ENCODE measurements at regions not wholly inside any gene's neighbourhood (a gene's known extent, or its start where the extent isn't known, plus 50 kb on each side); places are given as distances from the start of the nearest gene placed in this dataset.

GRCh38 chr19:31940396-31940795 is 405.0 kb upstream of the ZNF507 start:
- DNase-seq (ENCODE audit: low read depth): no peak

- DNase-seq (ENCODE audit: low read depth): no peak
Observed at GRCh38 chr19:31943191-31943661, 402.2 kb upstream of the ZNF507 start.

GRCh38 chr19:31943778-31944177 is 401.6 kb upstream of the ZNF507 start:
- DNase-seq (ENCODE audit: low read depth): no peak

- no peak for DNase-seq (ENCODE audit: low read depth)
Observed at GRCh38 chr19:31944326-31944725, 401.1 kb upstream of the ZNF507 start.

- no peak for DNase-seq (ENCODE audit: low read depth)
Observed at GRCh38 chr19:31946491-31946890, 398.9 kb upstream of the ZNF507 start.

GRCh38 chr19:31947436-31948115 is 397.8 kb upstream of the ZNF507 start:
- no peak for DNase-seq (ENCODE audit: low read depth)

- no peak for DNase-seq (ENCODE audit: low read depth)
Observed at GRCh38 chr19:31952693-31953092, 392.7 kb upstream of the ZNF507 start.

- DNase-seq (ENCODE audit: low read depth): no peak
Observed at GRCh38 chr19:31955061-31955460, 390.3 kb upstream of the ZNF507 start.

DNA sequence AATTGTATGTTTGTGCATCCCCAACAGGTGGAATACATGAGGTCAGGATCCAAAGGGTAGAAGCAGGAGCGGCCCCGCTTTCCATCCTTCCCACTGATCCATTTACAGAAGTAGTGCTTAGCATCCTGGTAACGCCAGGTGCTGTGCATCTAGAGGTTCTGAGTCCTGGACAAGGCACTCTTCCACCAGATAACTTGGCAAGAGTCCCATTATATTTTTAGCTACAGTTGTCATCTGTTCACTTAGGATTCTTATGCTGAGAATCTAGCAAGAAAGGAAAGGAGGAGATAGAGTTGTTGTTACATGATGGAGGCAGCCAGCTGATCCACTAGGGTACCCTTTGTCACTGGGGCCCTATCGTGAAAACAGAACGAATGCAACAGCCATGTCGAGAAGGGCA is 389.5 kb upstream of the ZNF507 start:
- no peak for DNase-seq (ENCODE audit: low read depth)

GRCh38 chr19:31956771-31957392 is 388.5 kb upstream of the ZNF507 start:
- no peak for DNase-seq (ENCODE audit: low read depth)

GRCh38 chr19:31957711-31958110 is 387.7 kb upstream of the ZNF507 start:
- DNase-seq (ENCODE audit: low read depth): no peak

DNA sequence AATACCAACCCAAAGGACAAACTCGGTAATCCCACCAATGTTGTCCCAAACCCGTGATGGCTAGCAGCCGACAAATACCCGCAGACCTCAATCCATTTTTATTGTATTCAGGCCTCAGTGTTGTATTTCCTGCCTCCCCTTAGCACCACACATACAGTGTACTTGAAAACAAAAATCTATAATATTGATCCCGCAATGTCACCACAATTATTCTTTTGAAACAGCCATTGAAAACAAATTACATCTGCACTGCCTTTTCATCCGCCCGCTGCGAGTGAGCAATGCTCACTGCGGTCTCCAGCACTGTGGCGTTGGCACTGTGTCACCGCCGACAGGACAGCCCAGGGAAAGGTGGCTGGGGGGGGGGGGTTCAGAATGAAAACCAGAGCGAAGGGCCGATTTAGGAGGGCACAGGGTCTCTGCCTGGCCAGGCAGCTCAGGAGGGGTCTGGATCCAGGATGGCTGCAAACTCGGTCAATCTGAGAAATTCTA is 385.8 kb upstream of the ZNF507 start:
- no peak for DNase-seq (ENCODE audit: low read depth)

DNA sequence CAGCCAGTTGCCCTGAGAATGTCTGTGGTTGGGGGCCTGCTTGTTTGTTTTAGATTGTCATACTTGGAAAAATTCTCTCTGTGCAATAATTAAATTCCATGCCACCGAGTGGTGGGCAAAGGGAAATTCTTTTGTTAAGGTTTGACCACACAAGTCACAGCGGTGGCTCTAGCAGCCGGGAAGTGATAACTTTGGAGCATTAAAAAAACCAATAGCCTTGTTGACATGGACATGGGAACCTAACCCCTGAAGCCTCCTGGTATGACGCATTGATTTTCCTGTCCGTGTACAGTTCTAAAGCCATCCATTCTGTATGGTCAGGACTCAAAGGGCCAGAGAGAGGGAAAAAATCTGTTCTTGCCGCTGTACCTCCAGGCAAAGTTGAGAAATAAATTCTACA is 384.9 kb upstream of the ZNF507 start:
- no peak for DNase-seq (ENCODE audit: low read depth)

DNA sequence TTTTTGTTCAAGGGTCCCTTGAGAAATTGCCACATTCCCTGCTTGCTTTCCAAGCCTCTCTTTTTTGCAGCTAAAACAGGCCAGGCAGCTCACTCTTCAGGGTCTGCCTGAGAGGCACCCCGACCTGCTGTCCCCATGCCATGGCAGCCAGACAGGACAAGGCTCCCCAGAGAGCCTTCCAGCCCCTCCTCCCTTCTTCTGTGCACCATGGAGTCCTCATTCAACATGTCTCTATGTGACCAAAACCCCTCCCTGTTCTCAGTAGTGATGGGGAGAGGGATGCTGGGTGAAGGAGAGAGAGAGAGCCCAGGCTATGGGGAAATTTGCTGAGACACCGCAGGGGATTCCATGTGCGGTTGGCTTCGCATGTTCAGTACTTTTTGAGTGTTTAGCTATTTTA is 384.2 kb upstream of the ZNF507 start:
- DNase-seq (ENCODE audit: low read depth): no peak

- no peak for DNase-seq (ENCODE audit: low read depth)
Observed at GRCh38 chr19:31961667-31962066, 383.7 kb upstream of the ZNF507 start.

DNA sequence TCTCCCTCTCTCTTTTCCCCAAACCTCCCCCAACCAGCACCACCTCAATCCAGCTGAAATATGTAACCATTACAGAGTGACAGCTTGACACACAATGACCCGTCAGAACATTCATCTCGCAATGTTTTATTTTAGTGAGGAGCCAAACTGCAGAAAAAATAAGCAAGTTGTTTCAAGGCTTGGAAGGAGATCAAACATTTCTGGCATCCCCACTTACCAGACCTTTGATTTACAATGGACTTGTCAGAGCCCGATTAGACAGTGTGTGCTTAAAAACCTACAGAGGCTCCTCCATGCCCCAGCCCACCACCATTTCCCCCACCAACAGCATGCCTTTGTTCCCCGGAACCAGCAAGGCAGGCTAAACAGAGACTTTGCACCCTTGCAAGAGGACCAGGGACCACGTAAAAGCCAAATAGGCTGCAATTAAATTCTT is 382.8 kb upstream of the ZNF507 start:
- no peak for DNase-seq (ENCODE audit: low read depth)

DNA sequence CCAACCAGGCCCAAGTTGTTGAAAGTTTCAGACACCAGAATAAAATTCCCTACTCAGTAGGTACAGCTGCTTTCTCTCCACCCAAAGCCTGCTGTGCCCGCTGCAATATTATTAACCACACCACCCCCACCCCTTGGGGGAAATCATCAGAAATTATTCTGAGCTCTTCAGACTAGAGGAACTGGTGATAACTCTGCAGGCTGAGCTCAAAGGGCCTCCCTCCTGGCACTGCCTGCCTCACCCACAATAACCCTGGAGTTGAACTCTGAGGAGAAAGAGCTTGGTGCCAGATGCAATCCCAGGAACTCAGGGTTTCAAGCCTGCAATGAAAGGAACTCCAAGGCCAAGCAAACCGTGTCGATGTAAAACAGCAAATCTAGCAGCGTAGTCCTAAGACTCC is 381.7 kb upstream of the ZNF507 start:
- no peak for DNase-seq (ENCODE audit: low read depth)

GRCh38 chr19:31969016-31969415 is 376.4 kb upstream of the ZNF507 start:
- DNase-seq (ENCODE audit: low read depth): no peak

DNA sequence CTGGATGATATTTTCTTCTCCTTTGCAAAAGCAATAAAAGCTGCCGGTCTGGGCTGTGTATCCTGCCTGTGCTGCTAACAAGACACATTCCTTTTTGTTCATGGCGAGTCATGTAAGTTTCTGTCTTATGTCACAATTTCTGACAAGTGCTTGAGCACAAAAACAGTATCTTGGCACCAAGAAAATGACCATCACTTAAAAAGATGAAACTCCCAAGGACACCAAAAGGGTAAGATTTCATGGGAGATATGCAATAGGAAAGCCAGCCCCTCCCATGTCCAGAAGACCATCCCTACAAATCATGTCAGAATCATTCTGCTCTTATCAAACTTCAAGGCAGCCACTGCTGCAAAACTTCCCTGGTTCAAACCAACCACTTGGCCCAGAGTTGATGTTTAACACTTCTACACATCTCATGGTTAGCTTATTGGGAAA is 375.4 kb upstream of the ZNF507 start:
- DNase-seq (ENCODE audit: low read depth): no peak

- DNase-seq (ENCODE audit: low read depth): no peak
Observed at GRCh38 chr19:31974290-31974689, 371.1 kb upstream of the ZNF507 start.

GRCh38 chr19:31974941-31975340 is 370.5 kb upstream of the ZNF507 start:
- DNase-seq (ENCODE audit: low read depth): no peak

DNA sequence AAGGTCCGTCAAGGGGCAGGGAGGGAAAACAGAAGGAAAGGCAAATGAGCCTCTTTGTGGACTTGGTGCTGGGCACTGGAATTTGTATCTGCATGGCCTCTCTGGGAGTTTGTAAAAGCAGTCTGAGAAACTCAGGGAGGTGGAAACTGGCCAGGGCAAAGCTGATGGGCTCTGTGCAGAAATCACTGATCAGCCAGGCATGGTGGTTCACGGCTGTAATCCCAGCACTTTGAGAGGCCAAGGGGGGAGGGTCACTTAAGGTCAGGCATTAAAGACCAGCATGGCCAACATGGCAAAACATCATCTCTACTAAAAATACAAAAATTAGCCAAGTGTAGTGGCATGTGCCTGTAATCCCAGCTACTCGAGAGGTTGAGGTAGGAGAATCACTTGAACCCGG is 369.9 kb upstream of the ZNF507 start:
- no peak for DNase-seq (ENCODE audit: low read depth)

DNA sequence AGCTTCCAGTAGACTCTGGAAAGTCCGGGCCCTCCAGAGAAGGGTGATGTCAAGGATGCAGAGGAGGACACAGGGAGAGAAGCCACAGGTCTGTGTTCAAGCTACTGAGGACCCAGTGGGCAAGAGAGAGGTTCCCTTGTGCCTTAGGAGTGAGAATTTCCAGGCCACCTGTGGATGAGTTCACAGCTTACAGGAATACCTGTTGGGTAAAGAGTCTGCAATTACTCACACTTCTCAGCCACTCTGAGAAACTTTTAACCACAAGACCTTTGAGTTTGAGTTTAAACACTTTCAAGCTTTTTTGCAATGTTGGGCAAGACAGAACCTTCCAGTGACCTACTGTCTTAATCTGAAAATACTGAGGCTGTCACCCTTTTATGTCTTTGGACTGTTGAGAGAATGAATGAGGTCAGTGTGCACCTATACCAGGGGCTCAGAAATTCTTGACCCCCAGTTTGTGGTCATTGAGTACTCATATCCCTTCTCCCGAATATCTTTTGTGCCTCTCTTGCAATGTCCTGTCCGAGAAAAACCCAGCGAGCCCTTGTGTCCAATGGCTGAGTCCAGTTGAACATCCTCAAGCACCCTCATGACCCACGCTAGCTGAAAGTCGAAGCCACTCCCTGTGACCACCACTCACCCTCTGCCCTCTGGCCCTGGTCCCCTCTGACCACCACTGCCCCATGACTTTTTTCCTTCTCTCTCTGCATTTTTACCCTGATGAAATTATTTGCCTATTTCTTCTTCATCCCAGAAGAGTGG is 368.5 kb upstream of the ZNF507 start:
- no peak for DNase-seq (ENCODE audit: low read depth)
